DMS153 treated with DMSO at 0.1 percent for 48 hours (cell line): ENCODE measurements at regions not wholly inside any gene's neighbourhood (a gene's known extent, or its start where the extent isn't known, plus 50 kb on each side); places are given as distances from the start of the nearest gene placed in this dataset.
"Not testable (repeated sequence)": the region's sequence is repeated elsewhere in the genome, so short reads cannot be mapped to it uniquely, and the experiment has no call there.

Experiments
- DNase-seq: peaks from one replicate; lab custom pipeline; 2025; ENCODE audit not compliant: unreplicated experiment; lab: John Stamatoyannopoulos, UW

DNA sequence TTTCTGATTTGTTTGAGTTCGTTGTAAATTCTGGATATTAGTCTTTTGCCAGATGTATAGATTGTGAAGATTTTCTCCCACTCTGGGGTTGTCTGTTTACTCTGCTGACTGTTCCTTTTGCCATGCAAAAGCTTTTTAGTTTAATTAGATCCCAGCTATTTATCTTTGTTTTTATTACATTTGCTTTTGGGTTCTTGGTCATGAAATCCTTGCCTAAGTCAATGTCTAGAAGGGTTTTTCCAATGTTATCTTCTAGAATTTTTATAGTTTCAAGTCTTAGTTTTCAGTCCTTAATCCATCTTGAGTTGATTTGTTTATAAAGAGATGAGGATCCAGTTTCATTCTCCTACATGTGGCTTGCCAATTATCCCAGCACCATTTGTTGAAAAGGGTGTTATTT is 68.7 kb upstream of the ZPLD1 start:
- DNase-seq = not testable (repeated sequence)

DNA sequence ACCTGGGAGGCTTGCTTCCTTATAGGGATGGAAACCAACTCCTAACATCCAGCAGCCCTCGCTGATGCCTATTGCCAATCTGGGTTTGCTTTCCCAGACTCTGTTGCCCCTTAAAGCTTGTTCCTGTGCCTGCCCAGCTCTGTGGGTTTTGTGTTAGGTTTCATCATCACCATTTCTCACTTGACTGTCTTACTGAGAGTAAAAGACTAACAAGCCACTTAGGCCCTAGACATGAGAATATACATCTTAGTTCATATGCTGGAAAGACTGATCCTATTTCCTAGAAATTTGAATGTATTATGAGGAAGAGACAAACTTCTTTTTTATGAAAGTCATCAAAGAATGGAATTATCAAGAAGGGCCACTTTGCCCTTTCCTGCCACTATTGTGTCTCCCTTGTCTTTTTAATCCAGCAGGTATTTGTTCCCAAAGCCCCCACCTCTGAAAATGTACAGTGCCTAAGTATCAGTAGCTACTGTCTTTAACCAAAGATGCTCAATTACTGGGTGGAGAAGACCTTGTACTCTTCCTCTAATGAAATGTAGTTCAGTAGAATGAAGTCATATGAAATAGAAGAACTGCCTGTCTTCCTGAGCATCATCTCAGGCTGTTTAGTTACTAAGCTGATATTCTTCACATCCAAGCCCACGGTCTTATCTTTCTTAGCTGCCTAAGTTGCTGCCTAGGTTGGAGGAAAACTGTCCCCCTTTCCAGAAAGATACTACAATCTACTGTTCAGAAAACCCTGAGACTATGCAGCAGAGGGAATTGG is 59.8 kb upstream of the ZPLD1 start:
- no peak for DNase-seq

DNA sequence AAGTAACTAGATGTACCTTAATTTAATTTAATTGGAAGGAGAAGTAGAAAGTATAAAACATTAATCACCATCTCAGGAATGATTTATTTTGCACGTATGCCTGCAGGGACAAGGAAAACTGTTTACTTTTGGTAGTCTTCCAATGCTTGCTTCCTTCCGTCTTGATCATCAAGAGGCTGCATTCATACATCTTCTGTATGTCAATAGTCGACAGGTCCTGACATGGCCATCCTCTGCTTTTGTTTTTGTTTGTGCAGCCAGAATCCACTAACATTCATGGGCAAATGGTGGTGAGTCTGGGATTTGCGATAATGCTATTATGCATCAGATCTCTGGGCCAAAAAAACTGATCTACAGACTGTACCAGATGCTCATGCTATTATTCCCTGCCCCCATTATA is 56.6 kb upstream of the ZPLD1 start:
- DNase-seq = no peak

DNA sequence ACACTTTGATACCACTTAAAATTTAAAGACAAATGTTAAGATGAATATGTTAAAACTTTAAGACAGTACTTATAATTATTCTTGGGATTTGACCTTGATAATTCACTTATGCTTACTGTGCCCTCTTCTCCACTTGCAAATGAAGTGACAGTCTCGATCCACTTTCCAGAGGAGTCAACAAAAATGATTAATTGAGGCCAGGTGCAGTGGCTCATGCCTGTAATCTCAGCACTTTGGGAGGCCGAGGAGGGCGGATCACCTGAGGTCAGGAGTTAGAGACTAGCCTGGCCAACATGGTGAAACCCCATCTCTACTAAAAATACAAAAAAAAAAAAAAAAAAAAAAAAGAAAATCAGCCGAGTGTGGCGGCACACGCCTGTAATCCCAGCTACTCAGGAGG is 52.6 kb upstream of the ZPLD1 start:
- DNase-seq = not testable (repeated sequence)
